ENCODE measurements at regions not wholly inside any gene's neighbourhood (a gene's known extent, or its start where the extent isn't known, plus 50 kb on each side); places are given as distances from the start of the nearest gene placed in this dataset.
A peak's percentile ranks its signal among the peaks of the same experiment; 100 is the strongest.

DNA sequence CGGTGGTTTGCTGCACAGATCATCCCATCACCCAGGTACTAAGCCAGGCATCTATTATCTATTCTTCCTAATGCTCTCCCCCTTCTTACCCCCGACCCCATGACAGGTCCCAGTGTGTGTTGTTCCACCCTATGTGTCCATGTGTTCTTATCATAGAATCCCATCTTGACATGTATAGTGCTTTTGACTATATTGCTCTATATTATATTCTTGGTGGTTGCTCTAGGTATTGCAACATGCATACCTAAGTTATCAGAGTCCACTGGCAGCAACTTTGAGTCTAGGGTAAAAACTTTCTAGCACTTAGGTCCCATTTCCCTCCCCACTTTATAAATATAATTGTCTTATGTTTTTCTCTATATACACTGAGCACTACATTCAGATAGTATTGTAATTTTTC lies 170.3 kb downstream of the TBX22 start:
- Histone ChIP-seq H3K9ac (ENCODE audit: control insufficient read depth, insufficient read depth, low read length) (no peak overlapping the region), H3K27me3 (replicated peaks in 1 of 2; ENCODE audit: control insufficient read depth in 2 of 2, insufficient read depth in 2 of 2, low read length in 1 of 2) (no peaks in the 10 kb centered on the region), H3K4me2 (ENCODE audit: control insufficient read depth, insufficient read depth) (no peak overlapping the region), H3K27ac (ENCODE audit: control insufficient read depth, insufficient read depth) (no peak overlapping the region), H2AFZ (ENCODE audit: control insufficient read depth, low read depth, low read length) (no peak overlapping the region), H3K4me1 (ENCODE audit: control insufficient read depth, insufficient read depth, low read length) (no peaks in the 10 kb centered on the region), H3K4me3 (no peak overlapping the region), H3K9me3 (replicated peaks; ENCODE audit: control insufficient read depth, insufficient read depth, low read length) (no peaks in the 10 kb centered on the region), H3K79me2 (ENCODE audit: control insufficient read depth, insufficient read depth, low read length) (no peaks in the 10 kb centered on the region), H3K36me3 (ENCODE audit: control insufficient read depth in 2 of 2, insufficient read depth in 2 of 2, low read length in 1 of 2) (no peaks in the 10 kb centered on the region), H4K20me1 (ENCODE audit: control insufficient read depth, insufficient read depth) (no peaks in the 10 kb centered on the region)
- ChIA-PET SMC1A (ENCODE audit: uncharacterized antibody, unreplicated experiment) (no interaction called here), CTCF (no interaction called here), POLR2A (no interaction called here), RAD21 (ENCODE audit: unreplicated experiment) (no interaction called here)
- in situ Hi-C loops (cut with MboI): no loop called here
- TF ChIP-seq, protein P1, sequence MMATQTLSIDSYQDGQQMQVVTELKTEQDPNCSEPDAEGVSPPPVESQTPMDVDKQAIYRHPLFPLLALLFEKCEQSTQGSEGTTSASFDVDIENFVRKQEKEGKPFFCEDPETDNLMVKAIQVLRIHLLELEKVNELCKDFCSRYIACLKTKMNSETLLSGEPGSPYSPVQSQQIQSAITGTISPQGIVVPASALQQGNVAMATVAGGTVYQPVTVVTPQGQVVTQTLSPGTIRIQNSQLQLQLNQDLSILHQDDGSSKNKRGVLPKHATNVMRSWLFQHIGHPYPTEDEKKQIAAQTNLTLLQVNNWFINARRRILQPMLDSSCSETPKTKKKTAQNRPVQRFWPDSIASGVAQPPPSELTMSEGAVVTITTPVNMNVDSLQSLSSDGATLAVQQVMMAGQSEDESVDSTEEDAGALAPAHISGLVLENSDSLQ (IDR thresholded peaks at IDR 0.05): no peak
- TF ChIP-seq FOXK2 (IDR thresholded peaks at IDR 0.05): no peak
- no peak for TF ChIP-seq SMARCA5 (IDR thresholded peaks at IDR 0.05)
- TF ChIP-seq, protein P2, sequence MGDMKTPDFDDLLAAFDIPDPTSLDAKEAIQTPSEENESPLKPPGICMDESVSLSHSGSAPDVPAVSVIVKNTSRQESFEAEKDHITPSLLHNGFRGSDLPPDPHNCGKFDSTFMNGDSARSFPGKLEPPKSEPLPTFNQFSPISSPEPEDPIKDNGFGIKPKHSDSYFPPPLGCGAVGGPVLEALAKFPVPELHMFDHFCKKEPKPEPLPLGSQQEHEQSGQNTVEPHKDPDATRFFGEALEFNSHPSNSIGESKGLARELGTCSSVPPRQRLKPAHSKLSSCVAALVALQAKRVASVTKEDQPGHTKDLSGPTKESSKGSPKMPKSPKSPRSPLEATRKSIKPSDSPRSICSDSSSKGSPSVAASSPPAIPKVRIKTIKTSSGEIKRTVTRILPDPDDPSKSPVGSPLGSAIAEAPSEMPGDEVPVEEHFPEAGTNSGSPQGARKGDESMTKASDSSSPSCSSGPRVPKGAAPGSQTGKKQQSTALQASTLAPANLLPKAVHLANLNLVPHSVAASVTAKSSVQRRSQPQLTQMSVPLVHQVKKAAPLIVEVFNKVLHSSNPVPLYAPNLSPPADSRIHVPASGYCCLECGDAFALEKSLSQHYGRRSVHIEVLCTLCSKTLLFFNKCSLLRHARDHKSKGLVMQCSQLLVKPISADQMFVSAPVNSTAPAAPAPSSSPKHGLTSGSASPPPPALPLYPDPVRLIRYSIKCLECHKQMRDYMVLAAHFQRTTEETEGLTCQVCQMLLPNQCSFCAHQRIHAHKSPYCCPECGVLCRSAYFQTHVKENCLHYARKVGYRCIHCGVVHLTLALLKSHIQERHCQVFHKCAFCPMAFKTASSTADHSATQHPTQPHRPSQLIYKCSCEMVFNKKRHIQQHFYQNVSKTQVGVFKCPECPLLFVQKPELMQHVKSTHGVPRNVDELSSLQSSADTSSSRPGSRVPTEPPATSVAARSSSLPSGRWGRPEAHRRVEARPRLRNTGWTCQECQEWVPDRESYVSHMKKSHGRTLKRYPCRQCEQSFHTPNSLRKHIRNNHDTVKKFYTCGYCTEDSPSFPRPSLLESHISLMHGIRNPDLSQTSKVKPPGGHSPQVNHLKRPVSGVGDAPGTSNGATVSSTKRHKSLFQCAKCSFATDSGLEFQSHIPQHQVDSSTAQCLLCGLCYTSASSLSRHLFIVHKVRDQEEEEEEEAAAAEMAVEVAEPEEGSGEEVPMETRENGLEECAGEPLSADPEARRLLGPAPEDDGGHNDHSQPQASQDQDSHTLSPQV (IDR thresholded peaks at IDR 0.05): no peak
- TF ChIP-seq GABPA (IDR thresholded peaks at IDR 0.05; ENCODE audit: low read depth): no peak
- no peak for TF ChIP-seq PAX5 (IDR thresholded peaks at IDR 0.05; ENCODE audit: borderline replicate concordance, low read depth, low read length)
- TF ChIP-seq, protein P3, sequence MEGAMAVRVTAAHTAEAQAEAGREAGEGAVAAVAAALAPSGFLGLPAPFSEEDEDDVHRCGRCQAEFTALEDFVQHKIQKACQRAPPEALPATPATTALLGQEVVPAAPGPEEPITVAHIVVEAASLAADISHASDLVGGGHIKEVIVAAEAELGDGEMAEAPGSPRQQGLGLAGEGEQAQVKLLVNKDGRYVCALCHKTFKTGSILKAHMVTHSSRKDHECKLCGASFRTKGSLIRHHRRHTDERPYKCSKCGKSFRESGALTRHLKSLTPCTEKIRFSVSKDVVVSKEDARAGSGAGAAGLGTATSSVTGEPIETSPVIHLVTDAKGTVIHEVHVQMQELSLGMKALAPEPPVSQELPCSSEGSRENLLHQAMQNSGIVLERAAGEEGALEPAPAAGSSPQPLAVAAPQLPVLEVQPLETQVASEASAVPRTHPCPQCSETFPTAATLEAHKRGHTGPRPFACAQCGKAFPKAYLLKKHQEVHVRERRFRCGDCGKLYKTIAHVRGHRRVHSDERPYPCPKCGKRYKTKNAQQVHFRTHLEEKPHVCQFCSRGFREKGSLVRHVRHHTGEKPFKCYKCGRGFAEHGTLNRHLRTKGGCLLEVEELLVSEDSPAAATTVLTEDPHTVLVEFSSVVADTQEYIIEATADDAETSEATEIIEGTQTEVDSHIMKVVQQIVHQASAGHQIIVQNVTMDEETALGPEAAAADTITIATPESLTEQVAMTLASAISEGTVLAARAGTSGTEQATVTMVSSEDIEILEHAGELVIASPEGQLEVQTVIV (IDR thresholded peaks at IDR 0.05; ENCODE audit: borderline replicate concordance, partially characterized antibody): no peak
- no peak for TF ChIP-seq RELA (IDR thresholded peaks at IDR 0.05; ENCODE audit: borderline replicate concordance, partially characterized antibody)
- TF ChIP-seq NR2C1 (IDR thresholded peaks at IDR 0.05): no peak
- no peak for TF ChIP-seq MTA3 (IDR thresholded peaks at IDR 0.05; ENCODE audit: borderline replicate concordance, low read length)
- no peak for TF ChIP-seq POLR2AphosphoS5 (IDR thresholded peaks at IDR 0.05; ENCODE audit: low read length)
- TF ChIP-seq RAD51 (IDR thresholded peaks at IDR 0.05): no peak
- TF ChIP-seq ZNF207 (IDR thresholded peaks at IDR 0.05; ENCODE audit: borderline replicate concordance): no peak
- no peak for TF ChIP-seq ASH2L (IDR thresholded peaks at IDR 0.05; ENCODE audit: borderline replicate concordance, low read depth)
- no peak for TF ChIP-seq POLR2AphosphoS2 (IDR thresholded peaks at IDR 0.05; ENCODE audit: low read depth, low read length)
- no peak for TF ChIP-seq RB1 (IDR thresholded peaks at IDR 0.05; ENCODE audit: borderline replicate concordance)
- no peak for TF ChIP-seq PML (IDR thresholded peaks at IDR 0.05; ENCODE audit: low read length)
- TF ChIP-seq SPI1 (IDR thresholded peaks at IDR 0.05; ENCODE audit: borderline replicate concordance, insufficient read depth, low read depth, low read length): no peak
- no peak for TF ChIP-seq CBX3 (IDR thresholded peaks at IDR 0.05; ENCODE audit: borderline replicate concordance, low read depth)
- no TSS peak for BruUV-seq (replicated peaks)
- intact Hi-C loops (cut with micrococcal nuclease; ENCODE audit: unreplicated experiment): no loop called here
- FAIRE-seq (no peak), ATAC-seq (peak; percentile 36; the same call in 1 of the 3 replicates), DNase-seq (ENCODE audit: low read depth, low spot score) (no peak)
- WGBS (ENCODE audit: insufficient coverage, insufficient replicate concordance, low lambda C conversion rate, missing lambda C conversion rate): 25% methylated on average over 2 of the region's 2 CpGs

Data from GM12878 (cell line).